GM21825 (cell line): ENCODE measurements at regions not wholly inside any gene's neighbourhood (a gene's known extent, or its start where the extent isn't known, plus 50 kb on each side); places are given as distances from the start of the nearest gene placed in this dataset.
"Not testable (repeated sequence)": the region's sequence is repeated elsewhere in the genome, so short reads cannot be mapped to it uniquely, and the experiment has no call there.

Source experiments
- ATAC-seq: cut with Tn5 transposase; IDR thresholded peaks from one replicate; pipeline ENCODE4 v1.9.1; 2021; ENCODE audit warnings: mild to moderate bottlenecking, moderate library complexity; ENCODE audit not compliant: unreplicated experiment

- no peak for ATAC-seq
Measured at GRCh38 chrX:42832764-42833549, 55.0 kb upstream of the PPP1R2C start.

- not testable (repeated sequence) for ATAC-seq
Measured at GRCh38 chrX:42833550-42833940, 55.6 kb upstream of the PPP1R2C start.

- no peak for ATAC-seq
Measured at GRCh38 chrX:42837101-42837726, 59.3 kb upstream of the PPP1R2C start.

GRCh38 chrX:42837747-42838146 lies 59.8 kb upstream of the PPP1R2C start:
- ATAC-seq = no peak

- no peak for ATAC-seq
Measured at GRCh38 chrX:42839632-42840031, 61.7 kb upstream of the PPP1R2C start.

GRCh38 chrX:42846741-42847140 lies 68.8 kb upstream of the PPP1R2C start:
- ATAC-seq = no peak

DNA sequence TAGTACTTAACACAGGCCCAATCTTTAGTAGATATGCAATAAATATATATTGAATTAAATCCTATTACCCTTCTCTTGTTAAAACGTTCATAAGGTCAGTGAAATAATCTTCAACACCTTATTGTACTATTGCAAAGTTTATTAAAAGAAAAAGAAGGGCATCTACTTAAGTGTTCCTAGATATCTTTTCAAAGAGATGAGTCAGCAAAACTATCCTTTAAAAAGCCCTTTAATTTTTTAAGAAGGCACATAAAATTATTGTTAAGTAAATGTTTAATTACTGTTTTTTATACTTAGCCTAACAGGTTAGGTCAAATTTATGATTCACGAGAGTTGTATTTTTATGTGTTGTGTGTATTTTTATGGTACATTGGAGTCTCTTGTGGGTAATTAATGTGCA lies 77.3 kb upstream of the PPP1R2C start:
- ATAC-seq = no peak

- no peak for ATAC-seq
Measured at GRCh38 chrX:42857766-42858165, 79.8 kb upstream of the PPP1R2C start.

GRCh38 chrX:42869011-42869410 lies 91.0 kb upstream of the PPP1R2C start:
- ATAC-seq = no peak

GRCh38 chrX:42869659-42870476 lies 91.9 kb upstream of the PPP1R2C start:
- ATAC-seq = peak; percentile 83

GRCh38 chrX:42886519-42886918 lies 108.6 kb upstream of the PPP1R2C start:
- ATAC-seq = no peak

DNA sequence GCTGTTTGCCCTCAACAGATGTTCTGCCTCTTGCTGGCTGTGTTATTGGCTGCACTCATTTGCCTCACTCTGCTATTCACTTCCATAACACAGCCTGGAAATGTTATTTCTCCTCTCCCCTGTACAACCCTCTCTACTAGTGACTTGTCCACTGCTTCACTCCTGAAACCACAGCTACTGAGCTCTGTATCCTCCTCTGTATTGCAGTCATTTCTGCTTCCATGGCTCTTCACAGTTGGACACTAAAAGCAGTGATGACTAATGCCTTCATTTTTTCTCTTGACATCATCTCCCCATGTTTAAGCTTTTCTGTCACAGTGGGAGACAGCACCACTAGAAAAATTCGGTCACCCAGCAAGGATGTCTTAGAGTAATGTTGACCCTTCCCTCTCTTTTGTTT lies 123.0 kb upstream of the PPP1R2C start:
- no peak for ATAC-seq

DNA sequence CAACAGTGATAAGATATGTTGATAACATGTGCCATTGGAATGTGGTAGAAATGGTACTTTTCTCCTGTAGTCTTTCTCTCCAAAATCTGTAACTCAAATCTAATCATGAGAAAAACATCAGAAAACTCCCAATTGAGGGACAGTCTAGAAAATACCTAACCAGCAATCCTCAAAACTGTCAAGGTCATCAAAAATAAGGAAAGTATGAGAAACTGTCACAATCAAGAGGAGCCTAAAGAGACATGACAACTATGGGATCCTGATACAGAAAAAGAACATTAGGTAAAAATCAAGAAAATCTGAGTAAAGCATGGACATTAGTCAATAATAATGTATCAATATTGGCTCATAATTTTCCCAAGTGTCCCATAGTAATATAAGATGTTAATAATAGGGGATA lies 124.5 kb upstream of the PPP1R2C start:
- no peak for ATAC-seq

GRCh38 chrX:42920752-42921151 lies 142.8 kb upstream of the PPP1R2C start:
- no peak for ATAC-seq

- ATAC-seq = no peak
Measured at GRCh38 chrX:42930071-42930470, 152.1 kb upstream of the PPP1R2C start.

DNA sequence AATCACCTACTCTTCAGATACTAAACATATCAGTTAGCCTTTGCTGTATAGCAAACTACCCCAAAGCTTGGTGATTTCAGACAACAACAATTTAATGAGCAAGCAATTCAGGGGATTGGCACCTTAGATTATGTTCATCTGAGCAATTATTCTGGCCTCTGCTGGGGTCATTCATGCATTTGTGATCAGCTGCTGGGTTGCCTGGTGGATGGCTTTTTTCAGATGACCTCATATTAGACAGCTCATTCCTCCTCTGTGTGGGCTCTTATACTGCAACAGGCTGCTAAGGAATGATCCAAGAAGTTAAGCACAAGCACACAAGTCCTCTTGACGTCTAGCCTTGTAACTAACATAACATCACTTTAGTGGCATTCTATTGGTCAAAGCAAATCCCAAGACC lies 153.0 kb upstream of the PPP1R2C start:
- no peak for ATAC-seq

DNA sequence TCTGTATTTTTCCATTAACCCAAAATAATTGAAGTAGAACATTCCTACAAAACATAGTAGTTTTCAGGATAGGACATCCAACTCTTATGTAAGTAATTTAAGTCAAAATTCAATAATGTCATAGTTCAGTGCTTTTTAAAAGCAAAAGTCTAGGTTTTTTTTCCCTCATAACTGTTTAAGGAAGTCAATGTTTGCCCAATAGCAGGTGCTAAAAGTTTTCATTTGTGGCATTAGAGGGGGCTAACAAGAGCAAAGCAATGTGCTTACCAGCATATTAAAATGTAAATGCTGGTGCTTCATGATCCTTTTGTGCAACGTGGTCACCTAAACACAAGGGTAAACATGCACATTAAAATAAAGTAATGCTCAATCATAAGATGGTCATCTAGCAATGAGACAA lies 155.2 kb upstream of the PPP1R2C start:
- ATAC-seq = no peak

DNA sequence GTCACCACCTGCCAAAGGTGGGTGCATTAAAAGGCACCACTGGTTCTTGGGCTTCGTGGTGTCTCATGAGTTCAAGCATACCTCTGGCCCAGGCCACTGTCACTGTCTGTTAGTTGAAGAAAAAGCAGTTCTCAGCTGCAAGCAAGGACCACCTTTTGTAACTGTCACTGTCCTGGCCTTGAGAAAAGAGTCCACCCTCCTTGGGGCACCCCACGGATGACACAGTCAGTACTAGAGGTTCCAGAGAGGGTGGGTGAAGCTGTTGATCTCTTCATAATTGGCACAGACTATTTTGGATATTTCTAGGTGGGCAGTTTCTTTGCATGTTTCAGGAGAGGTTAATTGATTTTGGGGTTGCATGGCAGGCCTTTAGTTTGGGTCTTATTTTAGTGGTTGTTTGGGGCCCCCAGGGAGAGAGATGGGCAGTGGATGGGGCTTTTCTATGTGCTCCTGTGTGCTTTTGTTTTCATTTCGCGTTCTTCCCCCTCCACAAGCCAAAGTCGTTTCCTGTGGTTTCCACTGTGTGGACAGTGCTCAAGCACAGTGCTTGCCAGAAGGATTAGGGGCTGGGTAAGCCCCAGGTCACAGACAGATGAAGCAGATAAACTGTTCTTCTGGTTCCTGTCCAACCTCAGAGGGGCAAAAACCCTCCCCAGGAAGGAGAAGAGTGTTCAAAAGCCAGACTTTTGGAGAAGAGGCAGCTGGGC lies 156.2 kb upstream of the PPP1R2C start:
- ATAC-seq = peak; percentile 98

- no peak for ATAC-seq
Measured at GRCh38 chrX:42941671-42942070, 163.7 kb upstream of the PPP1R2C start.

DNA sequence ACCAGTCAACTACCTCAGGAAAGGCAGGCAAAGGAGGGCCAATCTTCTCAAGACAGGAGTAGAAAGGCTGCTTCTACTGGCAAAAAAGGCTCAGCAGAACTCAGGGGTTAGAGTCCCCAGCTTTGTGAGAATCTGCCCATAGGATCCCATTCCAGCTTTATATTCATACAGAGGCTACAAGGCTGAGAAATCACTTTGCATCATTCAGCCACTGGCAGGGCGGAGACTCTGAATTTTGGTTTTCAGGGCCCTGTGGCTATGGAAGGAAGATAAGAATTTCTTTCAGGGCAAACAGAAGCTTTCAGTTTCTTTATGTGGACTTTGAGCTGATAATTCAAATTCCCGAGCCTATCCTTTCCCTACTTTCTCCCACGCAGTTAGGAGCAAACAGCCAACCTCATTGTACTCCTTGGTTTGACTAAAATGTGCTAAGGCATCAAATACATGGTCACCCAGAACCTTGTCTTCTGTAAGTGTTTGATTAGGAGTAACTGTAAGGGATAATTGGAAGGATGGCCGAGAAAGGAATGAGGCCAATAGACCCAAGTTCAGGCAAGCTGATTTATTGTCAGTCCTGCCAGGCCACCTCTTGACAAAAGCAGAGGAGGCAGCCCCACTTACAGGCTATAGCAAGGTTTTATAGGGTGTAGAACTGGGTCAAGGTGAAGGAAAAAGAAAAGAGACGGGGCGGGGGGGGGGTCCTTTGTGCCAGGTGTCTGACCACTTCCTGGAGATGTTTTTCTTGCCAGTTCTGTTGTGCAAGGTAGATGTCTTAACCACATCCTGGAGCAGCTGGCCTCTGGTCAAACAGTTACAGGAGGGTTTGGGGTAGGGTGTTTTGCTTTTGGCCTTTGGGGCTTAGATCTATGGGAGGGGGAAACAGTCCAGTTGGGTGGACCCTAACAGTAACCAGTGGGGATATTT lies 165.3 kb upstream of the PPP1R2C start:
- ATAC-seq = peak; percentile 86
